Activated T-helper 2 cell treated with anti-CD3 and anti-CD28 coated beads, Interferon-gamma antibody, Interleukin-2, Interleukin-4, amounts not matched to agents 10 μg/mL and 5 μg/mL and 100 μg/mL, durations not matched to agents 14 hours and 24 hours and 36 hours (primary cell): ENCODE measurements at regions not wholly inside any gene's neighbourhood (a gene's known extent, or its start where the extent isn't known, plus 50 kb on each side); places are given as distances from the start of the nearest gene placed in this dataset.

Source experiments
- DNase-seq: peaks from one replicate; pipeline ENCODE4 v3.0.0; 2021; ENCODE audit warnings: low spot score
- H3K27ac Mint-ChIP-seq: one replicate; pipeline ENCODE4 v1.8.0; 2021; ENCODE audit warnings: mixed read lengths
- H3K27me3 Mint-ChIP-seq: one replicate; pipeline ENCODE4 v1.8.0; 2021; ENCODE audit warnings: low read depth, mixed read lengths
- H3K36me3 Mint-ChIP-seq: one replicate; pipeline ENCODE4 v1.8.0; 2021; ENCODE audit warnings: low read depth, mixed read lengths
- H3K4me1 Mint-ChIP-seq: one replicate; pipeline ENCODE4 v1.8.0; 2021; ENCODE audit warnings: low read depth, mixed read lengths
- H3K4me3 Mint-ChIP-seq: one replicate; pipeline ENCODE4 v1.8.0; 2021; ENCODE audit warnings: low read depth, mild to moderate bottlenecking, moderate library complexity, mixed read lengths
- H3K9me3 Mint-ChIP-seq: one replicate; pipeline ENCODE4 v1.8.0; 2021; ENCODE audit warnings: mixed read lengths
- intact Hi-C: fragments of 100-400 bp; cut with micrococcal nuclease; formaldehyde crosslinking; loops from one replicate; pipeline ENCODE4 v1.15.1; 2023

DNA sequence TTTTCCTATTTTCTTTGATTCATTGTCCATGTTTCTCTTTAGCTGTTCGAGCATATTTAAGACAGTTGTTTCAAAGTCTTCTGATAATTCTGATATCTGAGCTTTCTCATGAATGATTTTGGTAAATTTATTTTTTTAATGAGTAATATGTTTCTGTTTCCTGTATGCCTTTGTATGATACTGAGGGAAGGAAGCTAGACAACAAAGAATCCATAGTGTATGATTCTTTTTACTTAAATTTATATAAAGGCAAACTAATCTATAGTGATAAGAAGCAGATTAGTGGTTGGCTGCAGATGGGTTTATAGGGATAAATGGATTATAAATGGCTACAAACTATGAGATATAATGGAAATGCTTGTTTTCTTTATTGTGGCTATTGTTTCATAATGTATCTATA lies 352.7 kb upstream of the CDH2 start:
- Mint-ChIP-seq H3K27ac (no peak overlapping the region), H3K4me3 (no peak overlapping the region), H3K36me3 (no peaks in the 10 kb centered on the region), H3K27me3 (no peaks in the 10 kb centered on the region), H3K9me3 (peaks cover 42% of the 10 kb centered on the region), H3K4me1 (no peaks in the 10 kb centered on the region)
- intact Hi-C loops: no loop called here
- no peak for DNase-seq

DNA sequence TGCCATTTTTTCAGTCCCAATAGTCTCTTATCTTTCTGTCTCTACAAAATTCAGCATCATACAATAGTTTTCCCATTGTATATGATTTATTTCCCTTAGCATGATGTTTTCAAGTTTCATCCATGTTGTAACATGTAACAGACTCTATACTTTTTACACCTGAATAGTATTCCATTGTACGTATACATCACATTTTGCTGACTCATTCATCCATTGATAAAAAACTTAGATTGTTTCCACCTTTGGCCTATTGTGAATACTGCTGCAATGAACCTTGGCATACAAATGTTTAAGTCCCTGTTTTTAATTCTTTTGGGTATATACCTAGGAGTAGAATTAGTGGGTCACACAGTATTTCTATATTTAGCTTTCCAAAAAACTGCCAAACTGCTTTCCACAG lies 349.3 kb upstream of the CDH2 start:
- no peak overlapping the region for H3K4me3 Mint-ChIP-seq
- H3K27ac Mint-ChIP-seq: no peak overlapping the region
- H3K27me3 Mint-ChIP-seq: no peaks in the 10 kb centered on the region
- intact Hi-C loops: no loop called here
- no peak for DNase-seq
- no peaks in the 10 kb centered on the region for H3K36me3 Mint-ChIP-seq
- H3K9me3 Mint-ChIP-seq: peaks cover 28% of the 10 kb centered on the region
- no peaks in the 10 kb centered on the region for H3K4me1 Mint-ChIP-seq

DNA sequence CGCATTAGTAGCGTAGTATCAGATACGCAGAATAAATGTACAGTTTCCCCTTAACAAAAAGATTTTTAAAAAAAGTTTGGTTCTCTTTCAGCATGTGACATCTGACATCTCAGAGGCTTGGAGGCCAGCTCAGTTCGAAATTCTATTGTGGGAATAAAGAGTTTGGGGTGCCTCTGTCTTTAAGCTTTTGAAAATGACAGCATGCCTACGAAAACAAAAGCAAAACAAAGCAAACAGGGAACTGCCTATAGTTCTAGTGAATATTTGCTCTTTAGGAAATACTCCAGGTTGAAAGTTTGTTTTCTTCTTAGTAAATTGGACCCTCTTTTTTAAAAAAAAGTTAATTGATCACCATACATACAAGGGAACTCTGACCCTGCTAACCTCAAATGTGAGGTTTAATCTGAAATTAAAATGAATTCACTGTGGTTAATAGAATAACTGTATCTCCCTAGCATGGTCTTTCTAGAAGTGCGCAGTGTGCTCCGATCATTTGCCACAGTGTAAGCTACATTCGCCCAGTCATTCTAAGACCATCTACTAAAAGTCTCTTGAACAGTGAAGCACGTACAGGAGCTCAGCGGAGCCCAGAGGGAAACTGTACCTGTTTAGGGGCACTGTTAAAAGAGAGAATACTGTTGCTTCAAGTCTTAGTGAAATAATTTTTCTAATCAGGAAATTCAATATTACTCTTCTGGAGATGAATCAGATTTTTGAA lies 347.0 kb upstream of the CDH2 start:
- Mint-ChIP-seq H3K4me1 (no peaks in the 10 kb centered on the region), H3K27me3 (no peaks in the 10 kb centered on the region), H3K4me3 (no peak overlapping the region), H3K27ac (no peak overlapping the region), H3K9me3 (peaks cover 20% of the 10 kb centered on the region), H3K36me3 (no peaks in the 10 kb centered on the region)
- intact Hi-C loops: no loop called here
- no peak for DNase-seq

DNA sequence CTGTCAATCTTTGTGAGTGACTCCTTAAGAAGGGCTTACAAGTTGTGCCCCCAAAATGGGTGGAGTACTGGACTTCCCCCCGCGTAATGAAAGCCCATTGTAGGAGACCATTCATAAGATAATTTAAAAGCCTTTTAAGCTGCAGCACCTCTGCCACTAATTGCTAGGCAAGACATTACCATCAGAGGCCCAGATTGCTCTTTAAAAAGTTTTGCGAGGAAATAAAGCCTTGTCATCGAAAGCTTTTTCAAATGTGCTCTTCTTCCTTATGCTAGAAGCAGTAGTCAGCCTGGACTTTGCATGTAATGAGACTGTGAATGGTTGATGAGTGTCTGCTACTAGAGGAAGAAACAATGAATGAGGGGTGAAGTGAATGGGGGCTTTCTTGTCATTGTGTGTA lies 345.3 kb upstream of the CDH2 start:
- no peak overlapping the region for H3K27ac Mint-ChIP-seq
- intact Hi-C loops: no loop called here
- no peaks in the 10 kb centered on the region for H3K4me1 Mint-ChIP-seq
- DNase-seq: no peak
- no peaks in the 10 kb centered on the region for H3K27me3 Mint-ChIP-seq
- H3K36me3 Mint-ChIP-seq: no peaks in the 10 kb centered on the region
- peaks cover 25% of the 10 kb centered on the region for H3K9me3 Mint-ChIP-seq
- no peak overlapping the region for H3K4me3 Mint-ChIP-seq

DNA sequence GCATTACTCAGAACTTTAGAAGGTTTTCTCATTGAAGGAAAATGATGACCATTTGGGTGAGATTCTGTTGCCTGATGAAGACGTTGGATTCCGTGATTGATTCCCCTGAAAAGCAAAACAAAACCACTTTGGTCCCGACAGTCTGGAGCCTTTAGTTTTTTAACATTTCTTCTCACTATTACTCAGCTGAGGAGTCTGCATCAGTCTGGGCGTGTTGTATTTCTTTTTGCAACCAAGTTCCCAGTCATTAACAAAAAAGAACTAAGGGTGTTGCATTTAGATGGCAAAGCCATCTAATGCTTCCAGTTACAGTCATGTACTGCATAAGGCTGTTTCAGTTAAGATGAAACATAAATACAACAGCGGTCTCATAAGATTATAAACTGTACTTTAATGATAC lies 343.1 kb upstream of the CDH2 start:
- intact Hi-C loops: no loop called here
- no peaks in the 10 kb centered on the region for H3K4me1 Mint-ChIP-seq
- no peak for DNase-seq
- no peak overlapping the region for H3K4me3 Mint-ChIP-seq
- no peaks in the 10 kb centered on the region for H3K27me3 Mint-ChIP-seq
- H3K36me3 Mint-ChIP-seq: no peaks in the 10 kb centered on the region
- peaks cover 22% of the 10 kb centered on the region for H3K9me3 Mint-ChIP-seq
- H3K27ac Mint-ChIP-seq: no peak overlapping the region

DNA sequence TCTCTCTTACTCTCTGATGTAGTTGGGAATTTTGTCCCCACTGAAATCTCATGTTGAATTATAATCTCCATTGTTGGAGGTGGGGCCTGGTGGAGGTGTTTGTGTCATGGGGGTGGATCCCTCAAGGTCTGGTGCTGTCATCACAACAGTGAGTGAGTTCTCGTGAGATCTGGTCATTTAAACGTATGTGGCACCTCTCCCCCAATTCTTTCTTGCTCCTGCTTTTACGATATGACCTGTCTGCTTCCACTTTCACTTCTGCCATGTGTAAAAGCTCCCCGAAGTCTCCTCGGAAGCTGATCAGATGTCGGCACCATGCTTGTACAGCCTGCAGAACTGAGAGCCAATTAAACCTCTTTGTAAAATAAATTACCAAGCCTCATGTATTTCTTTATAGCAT lies 337.8 kb upstream of the CDH2 start:
- DNase-seq: no peak
- H3K9me3 Mint-ChIP-seq: peaks cover 53% of the 10 kb centered on the region
- H3K4me3 Mint-ChIP-seq: no peak overlapping the region
- no peak overlapping the region for H3K27ac Mint-ChIP-seq
- no peaks in the 10 kb centered on the region for H3K27me3 Mint-ChIP-seq
- no peaks in the 10 kb centered on the region for H3K36me3 Mint-ChIP-seq
- H3K4me1 Mint-ChIP-seq: no peaks in the 10 kb centered on the region
- intact Hi-C loops: no loop called here

DNA sequence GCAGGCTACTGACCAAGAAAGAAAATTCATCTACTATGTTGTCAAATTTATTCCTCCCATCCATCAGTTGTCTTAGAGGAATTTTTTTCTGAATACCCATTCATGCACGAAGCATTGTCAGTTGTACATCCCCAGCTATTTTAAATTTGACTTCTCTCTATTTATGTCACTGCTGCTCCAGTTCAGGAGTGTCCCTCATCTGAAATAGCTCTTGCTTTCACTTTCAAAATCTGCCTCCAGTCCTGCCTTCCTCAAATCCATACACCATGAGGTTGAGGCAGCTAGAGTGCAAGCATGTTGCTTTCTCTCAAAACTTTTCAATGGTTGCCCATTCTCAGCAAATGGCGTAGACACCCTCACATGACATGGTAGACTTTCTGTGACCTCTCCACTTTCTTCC lies 335.4 kb upstream of the CDH2 start:
- Mint-ChIP-seq H3K27me3 (no peaks in the 10 kb centered on the region), H3K4me1 (no peaks in the 10 kb centered on the region), H3K4me3 (no peak overlapping the region), H3K36me3 (no peaks in the 10 kb centered on the region), H3K9me3 (peaks cover 47% of the 10 kb centered on the region), H3K27ac (no peak overlapping the region)
- no peak for DNase-seq
- intact Hi-C loops: no loop called here

DNA sequence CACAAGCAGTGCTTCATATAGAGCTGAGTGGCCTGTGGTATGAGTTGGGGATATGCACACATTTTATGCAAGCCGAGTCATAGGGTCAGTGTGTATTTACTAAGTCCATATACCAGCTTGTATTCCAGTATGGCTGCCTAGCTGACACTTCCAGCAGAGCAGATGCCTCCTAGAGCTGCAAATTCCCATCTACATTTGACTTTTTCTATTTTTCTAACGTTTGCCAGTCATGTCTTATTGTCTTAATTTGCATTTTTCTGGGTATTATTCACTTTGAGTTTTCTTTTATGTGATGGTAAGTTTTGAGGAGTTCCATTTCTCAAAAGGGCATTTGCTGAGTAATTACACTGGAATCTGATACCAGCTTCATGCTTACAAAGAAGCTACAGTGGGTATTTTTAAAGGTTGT lies 334.5 kb upstream of the CDH2 start:
- DNase-seq: no peak
- no peaks in the 10 kb centered on the region for H3K36me3 Mint-ChIP-seq
- intact Hi-C loops: no loop called here
- no peaks in the 10 kb centered on the region for H3K4me1 Mint-ChIP-seq
- H3K27ac Mint-ChIP-seq: no peak overlapping the region
- no peak overlapping the region for H3K4me3 Mint-ChIP-seq
- H3K9me3 Mint-ChIP-seq: peaks cover 42% of the 10 kb centered on the region
- no peaks in the 10 kb centered on the region for H3K27me3 Mint-ChIP-seq

DNA sequence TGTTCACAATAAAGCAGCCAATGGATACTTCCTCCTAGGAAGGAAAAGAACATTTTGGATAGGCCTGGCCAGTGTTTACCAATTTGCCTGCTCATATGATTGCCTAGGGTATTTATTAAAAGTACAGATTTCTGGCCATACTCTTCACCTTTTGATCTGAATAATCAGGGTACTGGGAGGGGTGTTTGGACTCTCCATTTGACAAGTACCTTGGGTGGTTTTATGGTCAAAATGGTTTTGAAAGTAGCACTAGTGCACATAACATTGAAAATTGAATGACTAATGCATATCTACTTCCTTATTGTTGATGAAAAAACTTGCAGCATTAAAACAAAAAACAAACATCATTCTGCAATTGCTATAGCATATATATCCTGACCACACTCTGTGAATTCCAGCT lies 333.3 kb upstream of the CDH2 start:
- no peak overlapping the region for H3K4me3 Mint-ChIP-seq
- no peaks in the 10 kb centered on the region for H3K27me3 Mint-ChIP-seq
- no peak for DNase-seq
- peaks cover 41% of the 10 kb centered on the region for H3K9me3 Mint-ChIP-seq
- intact Hi-C loops: no loop called here
- H3K36me3 Mint-ChIP-seq: no peaks in the 10 kb centered on the region
- H3K4me1 Mint-ChIP-seq: no peaks in the 10 kb centered on the region
- no peak overlapping the region for H3K27ac Mint-ChIP-seq

DNA sequence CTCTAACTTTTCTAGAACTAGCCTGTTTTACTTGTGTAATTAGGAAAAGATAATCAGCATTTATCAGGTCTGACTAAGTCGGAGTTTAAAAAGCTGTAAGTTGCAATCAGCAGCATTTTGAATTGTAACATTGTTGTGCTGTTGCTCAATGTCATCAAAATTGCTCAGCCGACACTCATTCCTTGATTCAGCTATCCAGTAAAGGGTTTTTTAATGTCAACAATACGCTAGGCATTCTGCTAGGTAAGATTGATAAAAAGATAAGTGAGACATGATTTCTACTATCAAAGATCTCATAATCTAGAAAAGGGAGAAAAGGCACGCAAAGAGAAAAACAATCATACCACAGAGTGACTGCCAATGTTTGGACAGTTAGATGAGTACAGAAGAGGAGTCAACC lies 327.1 kb upstream of the CDH2 start:
- Mint-ChIP-seq H3K27ac (no peak overlapping the region), H3K4me1 (no peaks in the 10 kb centered on the region), H3K4me3 (no peak overlapping the region), H3K9me3 (peaks cover 15% of the 10 kb centered on the region), H3K27me3 (no peaks in the 10 kb centered on the region), H3K36me3 (no peaks in the 10 kb centered on the region)
- no peak for DNase-seq
- intact Hi-C loops: no loop called here

DNA sequence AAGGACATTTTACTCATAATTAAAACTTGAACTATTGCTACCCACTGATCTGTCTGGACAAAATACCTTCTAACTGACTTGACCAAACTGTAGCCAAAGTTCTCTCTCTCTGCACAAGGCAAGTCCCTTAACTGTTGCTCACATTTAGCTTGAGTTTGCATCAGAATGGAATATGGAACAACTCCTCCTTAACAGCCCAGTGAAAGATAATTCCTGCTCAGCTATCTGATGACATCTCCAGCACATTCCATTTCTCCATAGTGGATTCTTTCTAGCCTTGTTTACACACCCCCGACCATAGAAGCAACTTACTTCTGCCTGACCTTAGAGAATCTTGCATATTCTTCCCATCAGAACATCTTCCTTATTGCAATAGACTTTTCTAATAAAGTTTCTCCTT lies 317.2 kb upstream of the CDH2 start:
- Mint-ChIP-seq H3K4me1 (no peaks in the 10 kb centered on the region), H3K4me3 (no peak overlapping the region), H3K36me3 (no peaks in the 10 kb centered on the region), H3K27me3 (no peaks in the 10 kb centered on the region), H3K9me3 (peaks cover 33% of the 10 kb centered on the region), H3K27ac (no peak overlapping the region)
- DNase-seq: no peak
- intact Hi-C loops: no loop called here

DNA sequence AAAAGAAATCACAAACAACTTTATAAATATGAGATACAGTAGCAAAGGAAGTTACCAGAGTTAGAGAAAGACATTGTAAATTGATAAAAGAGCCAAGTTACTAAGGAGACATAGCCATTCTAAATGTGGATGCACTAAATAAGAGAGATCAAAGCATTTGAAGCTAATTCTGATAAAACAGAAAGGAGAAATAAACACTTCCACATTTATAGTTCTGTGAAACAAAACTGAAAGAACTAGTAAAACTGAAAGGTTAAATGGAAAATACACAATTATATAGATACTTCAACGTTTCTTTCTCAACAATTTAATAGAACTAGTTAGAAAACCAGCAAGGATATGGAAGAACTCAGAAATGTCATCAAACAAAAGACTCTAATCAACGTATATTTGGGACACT lies 309.0 kb upstream of the CDH2 start:
- H3K4me3 Mint-ChIP-seq: no peak overlapping the region
- no peak for DNase-seq

DNA sequence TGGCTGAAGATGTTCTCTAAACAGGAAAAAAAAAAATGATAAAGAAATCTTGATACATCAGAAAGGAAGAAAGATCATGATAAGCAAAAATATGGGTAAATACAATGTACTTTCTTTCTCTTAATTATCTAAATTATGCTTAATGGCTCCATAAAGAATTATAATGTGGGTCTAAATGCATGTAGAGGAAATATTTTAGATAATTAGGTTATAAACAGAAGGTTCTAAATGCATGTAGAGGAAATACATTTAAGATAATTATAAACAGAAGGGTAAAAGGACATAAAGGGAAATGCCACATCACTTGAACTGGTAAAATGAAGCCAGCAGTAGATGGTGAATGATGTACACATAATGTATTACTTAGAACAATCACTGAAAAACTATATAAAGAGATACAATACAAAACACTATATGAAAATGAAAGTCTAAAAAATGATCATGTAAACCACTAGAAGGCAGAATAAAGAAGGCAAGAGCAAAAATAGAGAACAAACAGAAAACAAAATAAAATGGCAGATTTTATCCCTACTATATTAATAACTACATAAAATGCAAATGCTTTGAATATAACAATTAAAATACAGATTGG lies 308.4 kb upstream of the CDH2 start:
- H3K4me3 Mint-ChIP-seq: no peak overlapping the region
- H3K9me3 Mint-ChIP-seq: peaks cover 36% of the 10 kb centered on the region
- no peak overlapping the region for H3K27ac Mint-ChIP-seq
- DNase-seq: no peak
- H3K27me3 Mint-ChIP-seq: no peaks in the 10 kb centered on the region
- intact Hi-C loops: no loop called here
- no peaks in the 10 kb centered on the region for H3K36me3 Mint-ChIP-seq
- no peaks in the 10 kb centered on the region for H3K4me1 Mint-ChIP-seq

More for the DNA sequence above, 309.0 kb upstream of the CDH2 start:
- Mint-ChIP-seq H3K36me3 (no peaks in the 10 kb centered on the region), H3K27me3 (no peaks in the 10 kb centered on the region), H3K9me3 (peaks cover 34% of the 10 kb centered on the region), H3K27ac (no peak overlapping the region), H3K4me1 (no peaks in the 10 kb centered on the region)
- intact Hi-C loops: no loop called here

DNA sequence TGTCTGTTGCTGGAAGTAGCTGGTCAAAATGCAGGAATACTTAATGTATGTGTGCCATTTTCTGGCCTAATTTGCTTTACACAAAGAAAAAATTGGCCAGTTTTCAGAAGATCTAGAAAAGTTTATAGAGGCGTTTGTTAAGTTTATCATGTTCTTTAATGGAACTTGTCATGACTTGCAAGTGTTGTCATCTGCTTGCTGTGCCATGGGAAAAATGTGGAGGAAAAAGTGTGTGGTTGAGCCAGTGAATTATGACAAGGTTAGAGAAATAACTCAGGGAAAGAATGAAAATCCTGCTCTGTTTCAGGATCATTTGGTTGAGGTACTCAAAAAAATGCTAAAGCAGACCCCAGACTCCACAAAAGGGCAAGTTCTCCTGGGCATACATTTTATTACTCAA lies 301.6 kb upstream of the CDH2 start:
- Mint-ChIP-seq H3K27me3 (no peaks in the 10 kb centered on the region), H3K27ac (no peak overlapping the region), H3K36me3 (no peaks in the 10 kb centered on the region), H3K9me3 (peaks cover 55% of the 10 kb centered on the region), H3K4me1 (no peaks in the 10 kb centered on the region), H3K4me3 (no peak overlapping the region)
- no peak for DNase-seq
- intact Hi-C loops: no loop called here
